Endothelial cell (in vitro differentiated cells): ENCODE measurements at regions not wholly inside any gene's neighbourhood (a gene's known extent, or its start where the extent isn't known, plus 50 kb on each side); places are given as distances from the start of the nearest gene placed in this dataset.
"Not testable (repeated sequence)": the region's sequence is repeated elsewhere in the genome, so short reads cannot be mapped to it uniquely, and the experiment has no call there.

Experiments
- DNase-seq: peaks from one replicate; pipeline ENCODE4 v3.0.0; 2021; ENCODE audit warnings: low spot score
- H3K27ac Mint-ChIP-seq: one replicate; pipeline ENCODE4 v1.8.0; 2021; ENCODE audit warnings: mixed read lengths, inconsistent platforms; ENCODE audit not compliant: unreplicated experiment
- H3K27me3 Mint-ChIP-seq: one replicate; pipeline ENCODE4 v1.8.0; 2021; ENCODE audit warnings: mild to moderate bottlenecking, moderate library complexity, mixed read lengths, inconsistent platforms; ENCODE audit not compliant: unreplicated experiment
- H3K36me3 Mint-ChIP-seq: one replicate; pipeline ENCODE4 v1.8.0; 2021; ENCODE audit warnings: mild to moderate bottlenecking, low read depth, mixed read lengths, inconsistent platforms; ENCODE audit not compliant: unreplicated experiment
- H3K4me1 Mint-ChIP-seq: one replicate; pipeline ENCODE4 v1.8.0; 2021; ENCODE audit warnings: mild to moderate bottlenecking, mixed read lengths, inconsistent platforms; ENCODE audit not compliant: unreplicated experiment
- H3K4me3 Mint-ChIP-seq: one replicate; pipeline ENCODE4 v1.8.0; 2021; ENCODE audit warnings: mild to moderate bottlenecking, mixed read lengths, inconsistent platforms; ENCODE audit not compliant: unreplicated experiment
- H3K9me3 Mint-ChIP-seq: one replicate; pipeline ENCODE4 v1.8.0; 2021; ENCODE audit warnings: mixed read lengths, inconsistent platforms; ENCODE audit not compliant: unreplicated experiment
- TF ChIP-seq, protein P1 (sequence below): fragments of 200-600 bp; sonication (generic); IDR thresholded peaks from one replicate; pipeline ENCODE4 v1.5.0; 2021; ENCODE audit warnings: antibody characterized with exemption; ENCODE audit not compliant: unreplicated experiment

DNA sequence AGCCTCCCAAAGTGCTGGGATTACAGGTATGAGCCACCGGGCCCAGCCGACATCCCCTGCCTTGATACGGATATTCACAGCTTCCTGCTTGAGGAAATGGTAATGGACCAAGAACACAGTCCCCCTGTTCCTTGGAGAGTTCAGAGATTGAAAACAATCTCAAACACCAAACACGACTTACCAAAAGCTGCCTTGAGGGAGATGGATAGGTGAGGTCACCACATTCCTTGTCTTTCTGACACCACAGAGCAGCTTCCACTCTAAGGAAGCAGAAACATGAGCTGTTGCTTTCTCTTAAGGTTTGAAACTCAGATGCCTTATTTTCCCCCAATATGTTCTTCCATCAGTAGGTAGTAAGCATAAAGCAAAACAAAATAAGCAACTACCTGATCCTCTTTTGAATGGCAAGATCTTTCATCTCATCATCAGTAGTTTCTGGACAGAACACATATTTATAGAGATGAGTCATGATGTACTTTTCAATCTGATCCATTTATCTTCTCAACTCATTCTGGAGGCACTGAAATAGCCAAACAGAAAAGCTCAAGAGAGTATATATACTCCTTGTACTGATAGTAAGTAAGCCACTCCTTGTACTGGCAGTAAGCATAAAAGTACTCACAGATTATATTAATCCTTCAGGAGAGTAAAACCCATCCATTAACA, 199.1 kb upstream of the KCTD7 start:
- Mint-ChIP-seq H3K4me1 (peaks cover 5% of the 10 kb centered on the region), H3K27ac (no peak overlapping the region), H3K9me3 (no peaks in the 10 kb centered on the region), H3K36me3 (no peaks in the 10 kb centered on the region), H3K27me3 (peaks cover 1% of the 10 kb centered on the region), H3K4me3 (no peak overlapping the region)
- TF ChIP-seq, protein P1, sequence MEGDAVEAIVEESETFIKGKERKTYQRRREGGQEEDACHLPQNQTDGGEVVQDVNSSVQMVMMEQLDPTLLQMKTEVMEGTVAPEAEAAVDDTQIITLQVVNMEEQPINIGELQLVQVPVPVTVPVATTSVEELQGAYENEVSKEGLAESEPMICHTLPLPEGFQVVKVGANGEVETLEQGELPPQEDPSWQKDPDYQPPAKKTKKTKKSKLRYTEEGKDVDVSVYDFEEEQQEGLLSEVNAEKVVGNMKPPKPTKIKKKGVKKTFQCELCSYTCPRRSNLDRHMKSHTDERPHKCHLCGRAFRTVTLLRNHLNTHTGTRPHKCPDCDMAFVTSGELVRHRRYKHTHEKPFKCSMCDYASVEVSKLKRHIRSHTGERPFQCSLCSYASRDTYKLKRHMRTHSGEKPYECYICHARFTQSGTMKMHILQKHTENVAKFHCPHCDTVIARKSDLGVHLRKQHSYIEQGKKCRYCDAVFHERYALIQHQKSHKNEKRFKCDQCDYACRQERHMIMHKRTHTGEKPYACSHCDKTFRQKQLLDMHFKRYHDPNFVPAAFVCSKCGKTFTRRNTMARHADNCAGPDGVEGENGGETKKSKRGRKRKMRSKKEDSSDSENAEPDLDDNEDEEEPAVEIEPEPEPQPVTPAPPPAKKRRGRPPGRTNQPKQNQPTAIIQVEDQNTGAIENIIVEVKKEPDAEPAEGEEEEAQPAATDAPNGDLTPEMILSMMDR, result no peak
- DNase-seq, result no peak

GRCh38 chr7:66430164-66430545, 198.5 kb upstream of the KCTD7 start:
- H3K27me3 Mint-ChIP-seq, result peaks cover 1% of the 10 kb centered on the region
- H3K27ac Mint-ChIP-seq, result no peak overlapping the region
- no peak overlapping the region for H3K4me3 Mint-ChIP-seq
- DNase-seq, result no peak
- peaks cover 4% of the 10 kb centered on the region for H3K36me3 Mint-ChIP-seq
- TF ChIP-seq, protein P1, result no peak
- H3K9me3 Mint-ChIP-seq, result no peaks in the 10 kb centered on the region
- H3K4me1 Mint-ChIP-seq, result peaks cover 5% of the 10 kb centered on the region

DNA sequence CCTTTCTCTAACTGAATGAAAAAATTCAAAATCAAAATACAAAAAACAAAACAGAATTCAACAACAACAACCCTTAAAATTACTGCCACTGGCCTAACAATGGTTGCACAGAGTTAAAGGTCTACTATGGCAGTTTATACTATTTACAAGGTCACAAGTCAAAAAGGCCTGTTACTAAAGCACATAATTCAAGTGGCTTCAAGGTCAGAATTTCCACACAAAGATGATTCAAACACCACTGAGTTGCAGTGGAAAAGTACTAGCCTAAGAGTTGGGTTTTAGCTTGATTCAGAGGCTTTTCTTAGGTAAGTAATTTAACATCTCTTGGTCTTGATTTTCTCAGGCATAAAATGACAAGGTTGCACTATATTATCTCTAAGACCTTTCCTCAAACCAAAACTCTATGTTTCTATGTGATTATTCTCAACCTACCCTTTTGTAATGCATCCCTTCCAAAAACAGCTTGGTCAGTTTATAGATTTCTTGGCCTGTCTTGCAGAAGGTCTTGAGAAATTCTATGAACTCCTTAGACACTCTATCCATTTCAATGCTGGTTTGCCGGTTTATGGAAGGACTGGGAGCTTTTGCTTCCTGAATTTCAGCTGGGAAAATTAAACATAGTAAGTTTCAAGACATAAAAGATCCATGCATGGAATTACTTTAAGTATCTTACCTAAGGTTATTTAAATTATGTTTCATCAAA, 189.8 kb upstream of the KCTD7 start:
- H3K36me3 Mint-ChIP-seq, H3K27ac Mint-ChIP-seq, H3K9me3 Mint-ChIP-seq, DNase-seq, H3K4me3 Mint-ChIP-seq, H3K27me3 Mint-ChIP-seq: not testable (repeated sequence)
- H3K4me1 Mint-ChIP-seq, result peaks cover 14% of the 10 kb centered on the region

- H3K27me3 Mint-ChIP-seq, result peaks cover 5% of the 10 kb centered on the region
- no peak overlapping the region for H3K4me3 Mint-ChIP-seq
- no peak for DNase-seq
- H3K36me3 Mint-ChIP-seq, result no peaks in the 10 kb centered on the region
- H3K27ac Mint-ChIP-seq, result no peak overlapping the region
- TF ChIP-seq, protein P1, result no peak
- no peaks in the 10 kb centered on the region for H3K9me3 Mint-ChIP-seq
- peaks cover 18% of the 10 kb centered on the region for H3K4me1 Mint-ChIP-seq
Observed at GRCh38 chr7:66442385-66442784, 186.3 kb upstream of the KCTD7 start.

GRCh38 chr7:66443946-66444345, 184.7 kb upstream of the KCTD7 start:
- no peak for DNase-seq
- Mint-ChIP-seq H3K4me1 (peaks cover 18% of the 10 kb centered on the region), H3K27ac (no peak overlapping the region), H3K27me3 (peaks cover 5% of the 10 kb centered on the region), H3K9me3 (no peaks in the 10 kb centered on the region), H3K4me3 (no peak overlapping the region), H3K36me3 (no peaks in the 10 kb centered on the region)
- TF ChIP-seq, protein P1, result no peak

- H3K4me1 Mint-ChIP-seq, result peaks cover 14% of the 10 kb centered on the region
- H3K4me3 Mint-ChIP-seq, H3K9me3 Mint-ChIP-seq, H3K27ac Mint-ChIP-seq, H3K36me3 Mint-ChIP-seq, DNase-seq, H3K27me3 Mint-ChIP-seq: not testable (repeated sequence)
Observed at GRCh38 chr7:66447007-66447406, 181.7 kb upstream of the KCTD7 start.

DNA sequence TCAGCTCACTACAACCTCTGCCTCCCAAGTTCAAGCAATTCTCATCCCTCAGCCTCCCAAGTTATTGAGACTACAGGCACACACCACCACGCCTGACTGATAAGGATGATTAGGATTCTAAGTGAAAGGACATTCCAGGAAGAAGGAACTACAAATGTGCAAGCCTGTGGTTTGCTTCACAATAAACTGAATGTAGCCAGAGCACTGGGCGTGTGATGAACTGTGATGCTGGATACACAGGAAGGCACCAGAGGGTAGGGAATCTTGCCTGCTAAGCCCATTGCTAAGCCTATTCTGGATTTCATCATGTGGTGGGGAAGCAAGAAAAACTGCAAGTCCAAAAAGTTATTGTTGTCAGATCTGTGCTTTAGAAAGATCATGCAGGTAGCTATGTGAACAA, 177.9 kb upstream of the KCTD7 start:
- DNase-seq, H3K27ac Mint-ChIP-seq, H3K4me1 Mint-ChIP-seq, H3K4me3 Mint-ChIP-seq, H3K36me3 Mint-ChIP-seq, H3K9me3 Mint-ChIP-seq, H3K27me3 Mint-ChIP-seq: not testable (repeated sequence)

GRCh38 chr7:66451713-66452112, 177.0 kb upstream of the KCTD7 start:
- not testable (repeated sequence) for DNase-seq, H3K27ac Mint-ChIP-seq, H3K9me3 Mint-ChIP-seq, H3K4me3 Mint-ChIP-seq, H3K27me3 Mint-ChIP-seq, H3K36me3 Mint-ChIP-seq, H3K4me1 Mint-ChIP-seq
